ENCODE measurements at regions not wholly inside any gene's neighbourhood (a gene's known extent, or its start where the extent isn't known, plus 50 kb on each side); places are given as distances from the start of the nearest gene placed in this dataset.

DNA sequence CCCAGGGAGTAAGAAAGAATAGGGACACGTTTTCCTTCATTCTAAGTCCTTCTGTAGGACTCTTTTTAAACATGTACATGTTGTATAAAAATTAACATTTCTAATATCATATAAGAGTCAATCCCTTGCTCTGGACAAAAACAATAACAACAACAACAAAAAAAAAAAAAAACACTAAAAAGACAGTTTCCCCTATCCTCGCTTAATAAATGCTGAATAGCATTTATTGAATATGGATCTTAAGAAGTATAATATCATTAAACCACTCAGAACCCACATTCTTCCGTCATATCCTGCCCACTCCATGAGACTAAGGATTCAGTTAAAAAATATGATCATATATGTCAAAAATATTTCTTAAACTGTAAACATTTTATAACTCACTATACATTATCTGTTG is 145.1 kb downstream of the AQP9 start:
- Histone ChIP-seq H3K4me3 (ENCODE audit: low read depth, low read length) (no peak overlapping the region), H3K4me1 (ENCODE audit: control insufficient read depth, insufficient read depth, low read length) (no peaks in the 10 kb centered on the region), H3K9me3 (ENCODE audit: control insufficient read depth, insufficient read depth, low read length) (no peaks in the 10 kb centered on the region), H3K27ac (ENCODE audit: low read depth, low read length) (no peak overlapping the region), H3K27me3 (ENCODE audit: control insufficient read depth, insufficient read depth, low read length) (no peaks in the 10 kb centered on the region), H3K36me3 (ENCODE audit: control insufficient read depth, insufficient read depth, low read length) (no peaks in the 10 kb centered on the region)
- no peak for DNase-seq (ENCODE audit: low read depth in 4 of 6, low spot score in 6 of 6)
- WGBS (ENCODE audit: insufficient coverage) = no CpG with 5 or more reads among the region's 3 CpGs

- H3K36me3 ChIP-seq (ENCODE audit: control insufficient read depth, insufficient read depth, low read length) = no peaks in the 10 kb centered on the region
- no peaks in the 10 kb centered on the region for H3K9me3 ChIP-seq (ENCODE audit: control insufficient read depth, insufficient read depth, low read length)
- WGBS (ENCODE audit: insufficient coverage) = 93% methylated on average over 3 of the region's 5 CpGs
- no peak overlapping the region for H3K27ac ChIP-seq (ENCODE audit: low read depth, low read length)
- no peaks in the 10 kb centered on the region for H3K4me1 ChIP-seq (ENCODE audit: control insufficient read depth, insufficient read depth, low read length)
- H3K27me3 ChIP-seq (ENCODE audit: control insufficient read depth, insufficient read depth, low read length) = no peaks in the 10 kb centered on the region
- DNase-seq (ENCODE audit: low read depth in 4 of 6, low spot score in 6 of 6) = no peak
- no peak overlapping the region for H3K4me3 ChIP-seq (ENCODE audit: low read depth, low read length)
Measured at GRCh38 chr15:58284293-58284692, 146.1 kb downstream of the AQP9 start.

GRCh38 chr15:58285212-58285920 is 146.4 kb upstream of the LIPC start:
- 82% methylated on average over 7 of the region's 11 CpGs for WGBS (ENCODE audit: insufficient coverage)
- no peaks in the 10 kb centered on the region for H3K9me3 ChIP-seq (ENCODE audit: control insufficient read depth, insufficient read depth, low read length)

GRCh38 chr15:58285921-58286278 is 145.9 kb upstream of the LIPC start:
- Histone ChIP-seq H3K4me3 (ENCODE audit: low read depth, low read length) (no peak overlapping the region), H3K27me3 (ENCODE audit: control insufficient read depth, insufficient read depth, low read length) (no peaks in the 10 kb centered on the region), H3K27ac (ENCODE audit: low read depth, low read length) (no peak overlapping the region), H3K9me3 (ENCODE audit: control insufficient read depth, insufficient read depth, low read length) (no peaks in the 10 kb centered on the region), H3K36me3 (ENCODE audit: control insufficient read depth, insufficient read depth, low read length) (no peaks in the 10 kb centered on the region), H3K4me1 (ENCODE audit: control insufficient read depth, insufficient read depth, low read length) (no peaks in the 10 kb centered on the region)
- no peak for DNase-seq (ENCODE audit: low read depth in 4 of 6, low spot score in 6 of 6)
- no CpG with 5 or more reads among the region's 2 CpGs for WGBS (ENCODE audit: insufficient coverage)

More at GRCh38 chr15:58285212-58285920, 146.4 kb upstream of the LIPC start:
- Histone ChIP-seq H3K27ac (ENCODE audit: low read depth, low read length) (no peak overlapping the region), H3K27me3 (ENCODE audit: control insufficient read depth, insufficient read depth, low read length) (no peaks in the 10 kb centered on the region), H3K4me3 (ENCODE audit: low read depth, low read length) (no peak overlapping the region), H3K36me3 (ENCODE audit: control insufficient read depth, insufficient read depth, low read length) (no peaks in the 10 kb centered on the region), H3K4me1 (ENCODE audit: control insufficient read depth, insufficient read depth, low read length) (no peaks in the 10 kb centered on the region)
- DNase-seq (ENCODE audit: low read depth in 4 of 6, low spot score in 6 of 6) = no peak

DNA sequence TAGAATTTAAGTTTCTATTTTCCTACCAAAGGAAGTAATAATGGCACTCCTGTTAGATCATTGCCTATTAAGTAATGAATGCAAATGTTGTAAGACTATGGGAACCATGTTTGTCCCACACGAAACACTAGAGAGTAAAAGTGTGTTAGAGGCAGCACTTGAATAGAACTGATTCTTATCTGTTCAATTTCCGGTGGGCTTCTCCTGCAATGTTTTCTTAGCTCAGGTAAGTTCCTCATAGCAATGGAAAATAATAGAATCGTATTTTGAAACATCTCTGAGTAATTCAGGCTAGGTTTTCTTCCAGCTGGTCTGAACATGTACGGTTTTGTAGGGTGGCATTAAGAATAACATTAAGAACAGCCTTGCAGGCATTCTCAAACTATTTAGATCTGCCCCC is 145.3 kb upstream of the LIPC start:
- DNase-seq (ENCODE audit: low read depth in 4 of 6, low spot score in 6 of 6) = no peak
- no peaks in the 10 kb centered on the region for H3K4me1 ChIP-seq (ENCODE audit: control insufficient read depth, insufficient read depth, low read length)
- H3K9me3 ChIP-seq (ENCODE audit: control insufficient read depth, insufficient read depth, low read length) = no peaks in the 10 kb centered on the region
- no peaks in the 10 kb centered on the region for H3K36me3 ChIP-seq (ENCODE audit: control insufficient read depth, insufficient read depth, low read length)
- no peak overlapping the region for H3K4me3 ChIP-seq (ENCODE audit: low read depth, low read length)
- H3K27me3 ChIP-seq (ENCODE audit: control insufficient read depth, insufficient read depth, low read length) = no peaks in the 10 kb centered on the region
- no peak overlapping the region for H3K27ac ChIP-seq (ENCODE audit: low read depth, low read length)
- WGBS (ENCODE audit: insufficient coverage) = 88% methylated on average over 1 of the region's 4 CpGs

- Histone ChIP-seq H3K36me3 (ENCODE audit: control insufficient read depth, insufficient read depth, low read length) (no peaks in the 10 kb centered on the region), H3K4me1 (ENCODE audit: control insufficient read depth, insufficient read depth, low read length) (no peaks in the 10 kb centered on the region), H3K9me3 (ENCODE audit: control insufficient read depth, insufficient read depth, low read length) (peaks cover 3% of the 10 kb centered on the region), H3K27ac (ENCODE audit: low read depth, low read length) (no peak overlapping the region), H3K4me3 (ENCODE audit: low read depth, low read length) (no peak overlapping the region), H3K27me3 (ENCODE audit: control insufficient read depth, insufficient read depth, low read length) (no peaks in the 10 kb centered on the region)
- no peak for DNase-seq (ENCODE audit: low read depth in 4 of 6, low spot score in 6 of 6)
- WGBS (ENCODE audit: insufficient coverage) = no CpG with 5 or more reads among the region's 2 CpGs
Measured at GRCh38 chr15:58287891-58288290, 143.9 kb upstream of the LIPC start.

DNA sequence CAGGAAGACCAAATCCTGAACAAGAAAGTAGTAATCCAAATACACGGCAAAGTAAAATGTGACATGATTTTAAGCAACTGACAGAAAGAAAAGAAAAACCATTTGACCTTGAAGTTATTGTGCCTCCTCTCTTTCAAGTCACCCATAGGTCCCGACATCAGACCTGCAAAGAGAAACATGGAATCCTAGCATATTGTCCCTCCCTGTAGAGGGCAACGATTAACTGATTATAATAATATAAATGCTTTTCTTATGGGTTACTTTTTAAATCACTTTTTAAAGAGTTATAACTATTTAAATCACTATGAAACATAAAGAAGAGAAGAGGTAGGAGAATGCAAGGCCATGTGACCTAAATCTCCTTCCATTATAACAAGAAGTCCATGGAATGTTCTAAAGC is 143.2 kb upstream of the LIPC start:
- Histone ChIP-seq H3K4me1 (ENCODE audit: control insufficient read depth, insufficient read depth, low read length) (no peaks in the 10 kb centered on the region), H3K9me3 (ENCODE audit: control insufficient read depth, insufficient read depth, low read length) (peaks cover 3% of the 10 kb centered on the region), H3K27ac (ENCODE audit: low read depth, low read length) (no peak overlapping the region), H3K27me3 (ENCODE audit: control insufficient read depth, insufficient read depth, low read length) (no peaks in the 10 kb centered on the region), H3K36me3 (ENCODE audit: control insufficient read depth, insufficient read depth, low read length) (no peaks in the 10 kb centered on the region), H3K4me3 (ENCODE audit: low read depth, low read length) (no peak overlapping the region)
- DNase-seq (ENCODE audit: low read depth in 4 of 6, low spot score in 6 of 6) = no peak
- 100% methylated on average over 1 of the region's 3 CpGs for WGBS (ENCODE audit: insufficient coverage)

DNA sequence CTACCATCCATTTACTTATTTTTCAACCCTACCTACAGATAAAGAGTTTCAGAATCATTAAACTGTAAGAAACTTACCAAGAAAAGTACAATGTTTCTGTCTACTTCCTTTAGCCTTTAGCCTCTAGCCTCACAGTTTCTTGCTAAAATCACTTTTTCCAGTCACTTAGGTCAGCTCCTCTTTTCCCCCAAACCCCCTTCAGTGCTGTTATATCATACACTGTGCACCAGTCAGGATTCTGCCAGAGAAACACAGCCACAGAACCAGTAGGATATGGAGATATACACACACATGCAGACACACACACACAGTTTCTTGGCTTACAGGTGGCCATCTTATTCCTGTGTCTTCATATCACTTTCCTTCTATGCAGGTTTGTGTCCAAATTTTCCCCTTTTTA is 139.9 kb upstream of the LIPC start:
- Histone ChIP-seq H3K27ac (ENCODE audit: low read depth, low read length) (no peak overlapping the region), H3K4me3 (ENCODE audit: low read depth, low read length) (no peak overlapping the region), H3K4me1 (ENCODE audit: control insufficient read depth, insufficient read depth, low read length) (no peaks in the 10 kb centered on the region), H3K36me3 (ENCODE audit: control insufficient read depth, insufficient read depth, low read length) (no peaks in the 10 kb centered on the region), H3K9me3 (ENCODE audit: control insufficient read depth, insufficient read depth, low read length) (peaks cover 3% of the 10 kb centered on the region), H3K27me3 (ENCODE audit: control insufficient read depth, insufficient read depth, low read length) (no peaks in the 10 kb centered on the region)
- no peak for DNase-seq (ENCODE audit: low read depth in 4 of 6, low spot score in 6 of 6)

GRCh38 chr15:58292751-58293175 is 139.0 kb upstream of the LIPC start:
- DNase-seq (ENCODE audit: low read depth in 4 of 6, low spot score in 6 of 6) = no peak
- H3K9me3 ChIP-seq (ENCODE audit: control insufficient read depth, insufficient read depth, low read length) = peaks cover 3% of the 10 kb centered on the region
- 73% methylated on average over 3 of the region's 3 CpGs for WGBS (ENCODE audit: insufficient coverage)
- no peaks in the 10 kb centered on the region for H3K4me1 ChIP-seq (ENCODE audit: control insufficient read depth, insufficient read depth, low read length)
- H3K36me3 ChIP-seq (ENCODE audit: control insufficient read depth, insufficient read depth, low read length) = no peaks in the 10 kb centered on the region
- H3K27ac ChIP-seq (ENCODE audit: low read depth, low read length) = no peak overlapping the region
- H3K4me3 ChIP-seq (ENCODE audit: low read depth, low read length) = no peak overlapping the region
- no peaks in the 10 kb centered on the region for H3K27me3 ChIP-seq (ENCODE audit: control insufficient read depth, insufficient read depth, low read length)

DNA sequence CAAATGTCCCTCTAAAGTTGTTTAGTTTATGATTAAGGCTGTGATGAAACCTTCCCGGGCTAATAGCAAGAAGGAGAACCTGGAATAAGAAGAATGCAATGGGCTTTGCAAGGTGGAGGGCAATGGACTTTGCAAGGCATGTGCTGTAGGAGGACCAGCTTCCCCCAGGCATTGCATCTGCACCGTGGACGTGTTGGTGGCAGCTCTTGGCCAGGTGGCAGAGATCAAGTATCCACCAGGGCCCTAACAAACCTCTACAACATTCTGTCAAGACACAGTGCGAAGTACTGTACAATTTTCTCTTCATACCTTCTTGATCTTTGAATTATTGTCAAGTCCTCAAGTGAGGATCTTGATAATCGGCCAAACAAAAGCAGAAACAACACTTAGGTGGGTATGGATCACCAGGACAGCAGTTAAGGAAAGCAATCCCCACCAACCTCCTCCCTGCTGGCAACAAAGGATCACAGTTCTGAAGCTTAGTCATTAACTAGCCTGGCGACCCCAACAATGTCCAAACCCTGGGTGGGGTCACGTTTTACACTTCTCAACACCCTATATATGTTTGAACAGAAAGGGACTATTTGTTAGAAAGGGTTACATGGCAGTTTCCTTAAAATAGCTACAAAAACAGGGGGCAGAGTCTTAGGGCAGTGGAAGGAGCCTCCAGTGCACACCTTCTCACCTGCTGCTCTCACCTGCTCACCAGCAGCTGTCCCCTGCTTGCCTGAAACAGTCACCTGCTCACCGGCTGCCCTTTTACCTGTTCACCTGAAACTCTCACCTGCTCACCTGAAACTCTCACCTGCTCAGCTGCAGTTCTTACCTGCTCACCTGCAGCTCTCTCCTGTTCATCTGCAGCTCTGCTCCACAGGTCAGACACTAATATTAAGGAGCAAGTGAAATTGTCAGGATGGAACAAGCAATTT is 137.9 kb upstream of the LIPC start:
- H3K4me1 ChIP-seq (ENCODE audit: control insufficient read depth, insufficient read depth, low read length) = no peaks in the 10 kb centered on the region
- no peak for DNase-seq (ENCODE audit: low read depth in 4 of 6, low spot score in 6 of 6)
- H3K4me3 ChIP-seq (ENCODE audit: low read depth, low read length) = no peak overlapping the region
- no peaks in the 10 kb centered on the region for H3K36me3 ChIP-seq (ENCODE audit: control insufficient read depth, insufficient read depth, low read length)
- no peaks in the 10 kb centered on the region for H3K27me3 ChIP-seq (ENCODE audit: control insufficient read depth, insufficient read depth, low read length)
- no peak overlapping the region for H3K27ac ChIP-seq (ENCODE audit: low read depth, low read length)
- 93% methylated on average over 5 of the region's 8 CpGs for WGBS (ENCODE audit: insufficient coverage)
- peaks cover 3% of the 10 kb centered on the region for H3K9me3 ChIP-seq (ENCODE audit: control insufficient read depth, insufficient read depth, low read length)
